DMS53 treated with DMSO at 0.1 percent for 48 hours (cell line): ENCODE measurements at regions not wholly inside any gene's neighbourhood (a gene's known extent, or its start where the extent isn't known, plus 50 kb on each side); places are given as distances from the start of the nearest gene placed in this dataset.

Source experiments
- DNase-seq: peaks from one replicate; lab custom pipeline; 2025; ENCODE audit not compliant: unreplicated experiment; lab: John Stamatoyannopoulos, UW

GRCh38 chr3:144067059-144067458 lies 95.4 kb downstream of the DIPK2A start:
- DNase-seq, result no peak

- no peak for DNase-seq
Observed at GRCh38 chr3:144073698-144074097, 102.1 kb downstream of the DIPK2A start.

- DNase-seq, result no peak
Observed at GRCh38 chr3:144079634-144080033, 108.0 kb downstream of the DIPK2A start.

- DNase-seq, result no peak
Observed at GRCh38 chr3:144084929-144085328, 113.3 kb downstream of the DIPK2A start.

GRCh38 chr3:144085964-144086363 lies 114.3 kb downstream of the DIPK2A start:
- DNase-seq, result peak; percentile 66

GRCh38 chr3:144096016-144096415 lies 124.4 kb downstream of the DIPK2A start:
- no peak for DNase-seq

GRCh38 chr3:144097163-144097562 lies 125.5 kb downstream of the DIPK2A start:
- DNase-seq, result no peak

- DNase-seq, result no peak
Observed at GRCh38 chr3:144098691-144099090, 127.1 kb downstream of the DIPK2A start.

GRCh38 chr3:144102421-144102820 lies 130.8 kb downstream of the DIPK2A start:
- no peak for DNase-seq

GRCh38 chr3:144104186-144104585 lies 132.6 kb downstream of the DIPK2A start:
- DNase-seq, result no peak

- DNase-seq, result no peak
Observed at GRCh38 chr3:144104679-144105078, 133.1 kb downstream of the DIPK2A start.

GRCh38 chr3:144105542-144105941 lies 133.9 kb downstream of the DIPK2A start:
- DNase-seq, result peak; percentile 82

- DNase-seq, result no peak
Observed at GRCh38 chr3:144106970-144107369, 135.3 kb downstream of the DIPK2A start.

GRCh38 chr3:144107923-144108322 lies 136.3 kb downstream of the DIPK2A start:
- DNase-seq, result no peak

- DNase-seq, result no peak
Observed at GRCh38 chr3:144109944-144110343, 138.3 kb downstream of the DIPK2A start.

GRCh38 chr3:144112036-144112435 lies 140.4 kb downstream of the DIPK2A start:
- DNase-seq, result no peak

GRCh38 chr3:144112437-144112836 lies 140.8 kb downstream of the DIPK2A start:
- DNase-seq, result peak; percentile 7

GRCh38 chr3:144114767-144115166 lies 143.1 kb downstream of the DIPK2A start:
- no peak for DNase-seq

- DNase-seq, result no peak
Observed at GRCh38 chr3:144119633-144120032, 148.0 kb downstream of the DIPK2A start.

- no peak for DNase-seq
Observed at GRCh38 chr3:144121661-144122060, 150.0 kb downstream of the DIPK2A start.

- no peak for DNase-seq
Observed at GRCh38 chr3:144127014-144127413, 155.4 kb downstream of the DIPK2A start.

- DNase-seq, result no peak
Observed at GRCh38 chr3:144127700-144128099, 156.1 kb downstream of the DIPK2A start.

- DNase-seq, result no peak
Observed at GRCh38 chr3:144128108-144128892, 156.7 kb downstream of the DIPK2A start.
